MCF 10A (cell line): ENCODE measurements at regions not wholly inside any gene's neighbourhood (a gene's known extent, or its start where the extent isn't known, plus 50 kb on each side); places are given as distances from the start of the nearest gene placed in this dataset.
"Not testable (repeated sequence)": the region's sequence is repeated elsewhere in the genome, so short reads cannot be mapped to it uniquely, and the experiment has no call there.

Experiments
- BruUV-seq: library from RNA; stranded (reverse); fragments of 400-500 nt; replicated peaks from 2 replicates; lab custom pipeline; 2021; lab: Mats Ljungman, UMichigan
- CTCF ChIA-PET: fragments of 300-600 bp; sonication (Branson Sonifier 250); formaldehyde crosslinking; extraction: SDS; loops from one replicate; lab custom pipeline; 2021; ENCODE audit warnings: antibody characterized with exemption, inconsistent platforms; lab: Yijun Ruan, JAX
- POLR2A ChIA-PET: fragments of 300-600, 350-650 bp; sonication (Branson Sonifier 250); formaldehyde crosslinking; extraction: SDS; loops from one replicate; lab custom pipeline; 2020; ENCODE audit warnings: antibody characterized with exemption, inconsistent platforms; lab: Yijun Ruan, JAX
- DNase-seq: peaks from one replicate; pipeline ENCODE4 v3.0.0-alpha.2; 2018; ENCODE audit not compliant: unreplicated experiment
- H3K27ac Mint-ChIP-seq: one replicate; pipeline ENCODE4 v1.8.0; 2022; ENCODE audit warnings: mild to moderate bottlenecking, low read depth, mixed read lengths; ENCODE audit not compliant: unreplicated experiment
- H3K27me3 Mint-ChIP-seq: one replicate; pipeline ENCODE4 v1.8.0; 2022; ENCODE audit warnings: mixed read lengths; ENCODE audit not compliant: insufficient read depth, unreplicated experiment
- H3K36me3 Mint-ChIP-seq: one replicate; pipeline ENCODE4 v1.8.0; 2022; ENCODE audit warnings: mild to moderate bottlenecking, moderate library complexity, mixed read lengths; ENCODE audit not compliant: insufficient read depth, unreplicated experiment
- H3K4me1 Mint-ChIP-seq: one replicate; pipeline ENCODE4 v1.8.0; 2022; ENCODE audit warnings: mixed read lengths; ENCODE audit not compliant: insufficient read depth, unreplicated experiment
- H3K4me3 Mint-ChIP-seq: one replicate; pipeline ENCODE4 v1.8.0; 2022; ENCODE audit warnings: mild to moderate bottlenecking, moderate library complexity, mixed read lengths; ENCODE audit not compliant: unreplicated experiment
- H3K9me3 Mint-ChIP-seq: one replicate; pipeline ENCODE4 v1.8.0; 2022; ENCODE audit warnings: mixed read lengths; ENCODE audit not compliant: unreplicated experiment
- intact Hi-C: fragments of 100-400 bp; cut with micrococcal nuclease; formaldehyde crosslinking; loops from 2 replicates; pipeline ENCODE4 v1.14.1; 2022
- TF ChIP-seq, protein P1 (sequence below): fragments of 200-600 bp; IDR thresholded peaks from one replicate; pipeline ENCODE4 v1.8.0; 2022; ENCODE audit warnings: antibody characterized with exemption, mild to moderate bottlenecking; ENCODE audit not compliant: unreplicated experiment

DNA sequence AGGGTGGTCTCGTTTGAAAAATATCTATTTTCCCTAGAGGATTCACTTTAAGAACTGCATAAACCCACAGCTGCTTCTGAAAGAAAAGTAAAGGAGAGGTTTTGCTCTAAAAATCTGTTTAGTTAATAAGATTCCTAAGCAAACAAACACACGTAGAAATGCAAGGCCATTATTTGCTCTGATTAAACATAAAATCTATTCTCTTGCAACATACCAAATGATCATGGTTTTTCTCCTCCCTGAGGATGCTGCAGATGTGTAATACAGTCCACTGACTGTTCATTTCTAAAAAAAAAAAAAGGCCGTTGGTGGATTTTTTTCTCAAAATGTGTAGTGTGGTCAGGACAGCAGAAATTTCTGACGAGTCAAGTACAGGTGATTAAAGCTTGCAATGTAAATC, 98.6 kb downstream of the BUB3 start:
- Mint-ChIP-seq H3K27ac (no peak overlapping the region), H3K9me3 (no peaks in the 10 kb centered on the region), H3K4me3 (no peak overlapping the region), H3K27me3 (no peaks in the 10 kb centered on the region), H3K4me1 (no peaks in the 10 kb centered on the region), H3K36me3 (no peaks in the 10 kb centered on the region)
- DNase-seq: no peak
- CTCF ChIA-PET: interaction anchor here (0.6 to 1.4 kb wide), 4 partner anchors 36 to 677 kb away, joined by 3 to 6 read pairs (median 4); no protein-coding TSS in a partner anchor
- POLR2A ChIA-PET: interaction anchor here (0.7 kb wide), 1 partner anchor 21 kb away, joined by 4 read pairs; no protein-coding TSS in a partner anchor
- BruUV-seq: no TSS peak
- intact Hi-C loops: no loop called here
- TF ChIP-seq, protein P1, sequence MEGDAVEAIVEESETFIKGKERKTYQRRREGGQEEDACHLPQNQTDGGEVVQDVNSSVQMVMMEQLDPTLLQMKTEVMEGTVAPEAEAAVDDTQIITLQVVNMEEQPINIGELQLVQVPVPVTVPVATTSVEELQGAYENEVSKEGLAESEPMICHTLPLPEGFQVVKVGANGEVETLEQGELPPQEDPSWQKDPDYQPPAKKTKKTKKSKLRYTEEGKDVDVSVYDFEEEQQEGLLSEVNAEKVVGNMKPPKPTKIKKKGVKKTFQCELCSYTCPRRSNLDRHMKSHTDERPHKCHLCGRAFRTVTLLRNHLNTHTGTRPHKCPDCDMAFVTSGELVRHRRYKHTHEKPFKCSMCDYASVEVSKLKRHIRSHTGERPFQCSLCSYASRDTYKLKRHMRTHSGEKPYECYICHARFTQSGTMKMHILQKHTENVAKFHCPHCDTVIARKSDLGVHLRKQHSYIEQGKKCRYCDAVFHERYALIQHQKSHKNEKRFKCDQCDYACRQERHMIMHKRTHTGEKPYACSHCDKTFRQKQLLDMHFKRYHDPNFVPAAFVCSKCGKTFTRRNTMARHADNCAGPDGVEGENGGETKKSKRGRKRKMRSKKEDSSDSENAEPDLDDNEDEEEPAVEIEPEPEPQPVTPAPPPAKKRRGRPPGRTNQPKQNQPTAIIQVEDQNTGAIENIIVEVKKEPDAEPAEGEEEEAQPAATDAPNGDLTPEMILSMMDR: no peak

DNA sequence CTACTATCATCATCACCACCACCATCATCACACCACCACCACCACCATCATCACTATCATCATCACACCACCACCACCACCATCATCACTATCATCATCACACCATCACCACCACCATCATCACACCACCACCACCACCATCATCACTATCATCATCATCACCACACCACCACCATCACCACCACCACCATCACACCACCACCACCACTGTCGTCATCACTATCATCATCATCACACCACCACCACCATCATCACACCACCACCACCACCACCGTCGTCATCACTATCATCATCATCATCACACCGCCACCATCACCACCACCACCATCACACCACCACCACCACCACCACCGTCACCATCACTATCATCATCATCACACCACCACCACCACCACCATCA, 100.1 kb downstream of the BUB3 start:
- H3K27me3 Mint-ChIP-seq, H3K9me3 Mint-ChIP-seq, BruUV-seq, H3K36me3 Mint-ChIP-seq, H3K4me1 Mint-ChIP-seq, DNase-seq, H3K4me3 Mint-ChIP-seq, H3K27ac Mint-ChIP-seq, intact Hi-C loops, POLR2A ChIA-PET, CTCF ChIA-PET: not testable (repeated sequence)

DNA sequence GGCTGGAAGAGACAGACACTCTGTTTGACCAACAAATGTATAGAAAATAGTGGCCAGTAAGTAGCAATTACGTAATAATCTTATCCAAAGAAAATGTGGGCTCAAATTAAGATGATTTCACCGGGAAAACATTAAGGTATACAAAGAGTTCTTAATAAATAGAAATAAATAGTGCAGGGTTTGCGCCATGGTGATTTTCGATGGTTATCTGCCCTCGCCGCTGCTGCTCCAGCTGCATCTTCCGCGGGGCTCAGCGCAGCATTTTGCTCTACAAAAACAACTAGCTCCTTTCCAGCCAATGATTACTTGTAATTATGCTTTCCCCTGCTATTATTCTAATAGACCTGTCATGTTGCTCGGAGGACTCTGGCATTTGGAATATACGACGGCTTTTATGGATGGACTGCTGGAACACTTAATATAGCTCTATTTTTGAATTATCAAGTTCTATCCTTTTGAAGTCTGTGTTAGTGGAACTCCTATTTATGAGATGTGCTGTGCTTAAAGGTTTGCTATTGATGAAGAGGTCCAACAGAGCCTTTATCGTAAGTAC, 103.8 kb downstream of the BUB3 start:
- no peak overlapping the region for H3K27ac Mint-ChIP-seq
- H3K36me3 Mint-ChIP-seq: no peaks in the 10 kb centered on the region
- ChIA-PET POLR2A (interaction anchor here (1.1 kb wide), 1 partner anchor 9 kb away, joined by 3 read pairs; no protein-coding TSS in a partner anchor), CTCF (interaction anchor here (0.9 kb wide), 1 partner anchor 14 kb away, joined by 6 read pairs; no protein-coding TSS in a partner anchor)
- no TSS peak for BruUV-seq
- no peak overlapping the region for H3K4me3 Mint-ChIP-seq
- no peak for DNase-seq
- H3K9me3 Mint-ChIP-seq: no peaks in the 10 kb centered on the region
- TF ChIP-seq, protein P1: no peak
- no peaks in the 10 kb centered on the region for H3K4me1 Mint-ChIP-seq
- intact Hi-C loops: no loop called here
- no peaks in the 10 kb centered on the region for H3K27me3 Mint-ChIP-seq

DNA sequence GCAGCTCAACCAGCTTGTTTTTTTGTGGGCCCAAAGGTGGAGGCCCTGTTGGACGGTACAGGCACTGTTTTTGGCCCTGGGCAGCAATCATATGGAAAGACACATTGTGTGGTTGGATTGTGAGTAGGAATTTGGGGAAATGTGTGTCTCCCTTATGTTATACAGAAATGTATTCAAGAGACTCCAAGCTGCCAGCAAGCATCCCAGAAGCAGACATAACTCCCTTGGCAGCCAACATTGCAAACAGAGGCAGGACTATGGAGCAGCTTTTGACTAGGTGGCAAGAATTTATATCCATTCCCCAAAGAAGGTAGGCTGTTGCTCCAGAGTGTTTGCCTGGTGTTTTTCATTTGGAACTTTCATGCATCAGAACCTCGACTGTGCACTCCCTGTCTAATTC, 104.9 kb downstream of the BUB3 start:
- no TSS peak for BruUV-seq
- CTCF ChIA-PET: interaction anchor here (0.7 kb wide), 1 partner anchor 8 kb away, joined by 3 read pairs; no protein-coding TSS in a partner anchor
- POLR2A ChIA-PET: interaction anchor here (0.7 to 1.1 kb wide), 2 partner anchors 8 to 29 kb away, joined by 3 read pairs; no protein-coding TSS in a partner anchor
- TF ChIP-seq, protein P1: no peak
- Mint-ChIP-seq H3K36me3 (no peaks in the 10 kb centered on the region), H3K4me1 (no peaks in the 10 kb centered on the region), H3K27me3 (no peaks in the 10 kb centered on the region), H3K27ac (no peak overlapping the region), H3K4me3 (no peak overlapping the region), H3K9me3 (no peaks in the 10 kb centered on the region)
- no peak for DNase-seq
- intact Hi-C loops: no loop called here
